Stomach (tissue), 4 donors: ENCODE measurements at regions not wholly inside any gene's neighbourhood (a gene's known extent, or its start where the extent isn't known, plus 50 kb on each side); places are given as distances from the start of the nearest gene placed in this dataset.

Source experiments
- EP300 ChIP-seq: sonication (generic); formaldehyde crosslinking; IDR thresholded peaks from one replicate; pipeline ENCODE4 v1.6.1; 2017; ENCODE audit warnings: antibody characterized with exemption
- POLR2A ChIP-seq, 4 donors: fragments of 450-650 bp; IDR thresholded peaks; one replicate each; pipeline ENCODE4 v1.6.1; 2016; ENCODE audit warnings: antibody characterized with exemption in 4 of 4, control low read depth in 2 of 4, mild to moderate bottlenecking in 1 of 4, moderate library complexity in 1 of 4
- POLR2AphosphoS5 ChIP-seq, 3 donors: sonication (generic); formaldehyde crosslinking; IDR thresholded peaks; one replicate each; pipeline ENCODE4 v1.6.1; 2016; ENCODE audit warnings: antibody characterized with exemption in 3 of 3
- TF ChIP-seq, protein P1 (sequence below), 7 experiments: fragments of 450-650 bp in 4 of 7; fragments of 200-600 bp in 3 of 7; sonication (generic) in 3 of 7; IDR thresholded peaks; one replicate each; pipeline ENCODE4 v1.5.1; 2016 to 2019; ENCODE audit warnings: antibody characterized with exemption in 7 of 7, control low read depth in 2 of 7, mild to moderate bottlenecking in 1 of 7

GRCh38 chr14:98154254-98154653 lies 1117.7 kb downstream of the BCL11B start:
- TF ChIP-seq, protein P1, sequence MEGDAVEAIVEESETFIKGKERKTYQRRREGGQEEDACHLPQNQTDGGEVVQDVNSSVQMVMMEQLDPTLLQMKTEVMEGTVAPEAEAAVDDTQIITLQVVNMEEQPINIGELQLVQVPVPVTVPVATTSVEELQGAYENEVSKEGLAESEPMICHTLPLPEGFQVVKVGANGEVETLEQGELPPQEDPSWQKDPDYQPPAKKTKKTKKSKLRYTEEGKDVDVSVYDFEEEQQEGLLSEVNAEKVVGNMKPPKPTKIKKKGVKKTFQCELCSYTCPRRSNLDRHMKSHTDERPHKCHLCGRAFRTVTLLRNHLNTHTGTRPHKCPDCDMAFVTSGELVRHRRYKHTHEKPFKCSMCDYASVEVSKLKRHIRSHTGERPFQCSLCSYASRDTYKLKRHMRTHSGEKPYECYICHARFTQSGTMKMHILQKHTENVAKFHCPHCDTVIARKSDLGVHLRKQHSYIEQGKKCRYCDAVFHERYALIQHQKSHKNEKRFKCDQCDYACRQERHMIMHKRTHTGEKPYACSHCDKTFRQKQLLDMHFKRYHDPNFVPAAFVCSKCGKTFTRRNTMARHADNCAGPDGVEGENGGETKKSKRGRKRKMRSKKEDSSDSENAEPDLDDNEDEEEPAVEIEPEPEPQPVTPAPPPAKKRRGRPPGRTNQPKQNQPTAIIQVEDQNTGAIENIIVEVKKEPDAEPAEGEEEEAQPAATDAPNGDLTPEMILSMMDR (IDR thresholded peaks at IDR 0.05): no peak
- TF ChIP-seq POLR2A (IDR thresholded peaks at IDR 0.05) (no peak), EP300 (no peak), POLR2AphosphoS5 (IDR thresholded peaks at IDR 0.05) (no peak)
